Epithelial cell of esophagus (primary cell): ENCODE measurements at regions not wholly inside any gene's neighbourhood (a gene's known extent, or its start where the extent isn't known, plus 50 kb on each side); places are given as distances from the start of the nearest gene placed in this dataset.
A peak's percentile ranks its signal among the peaks of the same experiment; 100 is the strongest.

Experiments
- DNase-seq: peaks from one replicate; pipeline ENCODE4 v3.0.0; 2010; ENCODE audit warnings: low read depth
- H3K4me3 ChIP-seq: 2 replicates; pipeline ENCODE4 v1.5.1; 2011; ENCODE audit warnings: mild to moderate bottlenecking, low read length, control low read depth
- CTCF ChIP-seq: IDR thresholded peaks from 2 replicates; pipeline ENCODE4 v1.5.1; 2011; ENCODE audit warnings: low read depth, mild to moderate bottlenecking, low read length, control low read depth, inconsistent platforms; ENCODE audit not compliant: insufficient read depth; ENCODE audit errors: missing control alignments

GRCh38 chr7:80057488-80057887 is 77.1 kb upstream of the GNAI1 start:
- TF ChIP-seq CTCF = no peak
- no peak overlapping the region for H3K4me3 ChIP-seq
- no peak for DNase-seq

- TF ChIP-seq CTCF = no peak
- peak; percentile 12 for DNase-seq
Measured at GRCh38 chr7:80054356-80054755, 80.3 kb upstream of the GNAI1 start.

GRCh38 chr7:80053124-80053523 is 81.5 kb upstream of the GNAI1 start:
- no peak for DNase-seq

More at GRCh38 chr7:80054356-80054755, 80.3 kb upstream of the GNAI1 start:
- H3K4me3 ChIP-seq = no peak overlapping the region

GRCh38 chr7:80047856-80048459 is 86.7 kb upstream of the GNAI1 start:
- no peak for DNase-seq

More at GRCh38 chr7:80053124-80053523, 81.5 kb upstream of the GNAI1 start:
- H3K4me3 ChIP-seq = no peak overlapping the region
- TF ChIP-seq CTCF = no peak

GRCh38 chr7:80047032-80047431 is 87.6 kb upstream of the GNAI1 start:
- H3K4me3 ChIP-seq = no peak overlapping the region
- TF ChIP-seq CTCF = no peak

More at GRCh38 chr7:80047856-80048459, 86.7 kb upstream of the GNAI1 start:
- peak; percentile 26 for TF ChIP-seq CTCF
- H3K4me3 ChIP-seq = no peak overlapping the region

GRCh38 chr7:80044796-80045195 is 89.8 kb upstream of the GNAI1 start:
- no peak for TF ChIP-seq CTCF
- no peak overlapping the region for H3K4me3 ChIP-seq
- DNase-seq = no peak

More at GRCh38 chr7:80047032-80047431, 87.6 kb upstream of the GNAI1 start:
- no peak for DNase-seq

GRCh38 chr7:80040752-80041151 is 93.9 kb upstream of the GNAI1 start:
- no peak for TF ChIP-seq CTCF
- no peak overlapping the region for H3K4me3 ChIP-seq
- DNase-seq = no peak
